ENCODE measurements at regions not wholly inside any gene's neighbourhood (a gene's known extent, or its start where the extent isn't known, plus 50 kb on each side); places are given as distances from the start of the nearest gene placed in this dataset.
"Not testable (repeated sequence)": the region's sequence is repeated elsewhere in the genome, so short reads cannot be mapped to it uniquely, and the experiment has no call there.

DNA sequence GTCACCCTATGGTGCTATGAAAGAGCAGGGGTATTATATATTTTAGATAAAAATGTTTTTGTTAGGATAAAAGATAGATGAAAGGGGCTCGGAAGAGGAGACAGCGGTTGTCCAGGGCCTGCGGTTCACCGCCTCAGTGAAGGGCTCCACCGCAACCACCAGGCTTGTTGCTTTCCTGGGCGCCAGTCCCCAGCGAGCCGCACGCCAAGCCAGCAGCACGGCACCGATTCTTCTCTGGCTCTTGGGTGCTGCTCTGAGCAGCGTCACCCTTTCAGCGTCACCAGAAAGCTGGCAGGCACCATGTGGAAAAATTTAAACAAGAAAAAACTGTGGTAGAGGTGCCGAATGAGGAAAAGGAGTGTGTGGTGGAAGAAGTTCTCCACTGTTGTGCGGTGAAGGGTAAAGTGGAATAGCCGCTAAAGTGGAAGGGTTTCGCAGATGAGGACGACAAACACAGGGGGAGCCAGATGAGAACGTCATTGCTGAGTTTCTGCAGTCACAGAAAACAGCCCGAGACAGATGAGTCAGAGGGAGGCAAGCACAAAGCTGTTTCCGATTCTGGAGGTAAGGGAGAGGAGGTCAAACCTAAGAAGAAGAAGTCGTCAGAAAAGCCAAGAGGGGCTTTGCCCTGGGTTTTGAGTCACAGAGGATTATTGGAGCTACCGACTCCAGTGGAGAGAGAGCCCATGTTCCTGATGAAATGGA, 569.2 kb downstream of the ZBBX start:
- DNase-seq: no peak

GRCh38 chr3:166809520-166809919, 570.6 kb downstream of the ZBBX start:
- no peak for DNase-seq

DNA sequence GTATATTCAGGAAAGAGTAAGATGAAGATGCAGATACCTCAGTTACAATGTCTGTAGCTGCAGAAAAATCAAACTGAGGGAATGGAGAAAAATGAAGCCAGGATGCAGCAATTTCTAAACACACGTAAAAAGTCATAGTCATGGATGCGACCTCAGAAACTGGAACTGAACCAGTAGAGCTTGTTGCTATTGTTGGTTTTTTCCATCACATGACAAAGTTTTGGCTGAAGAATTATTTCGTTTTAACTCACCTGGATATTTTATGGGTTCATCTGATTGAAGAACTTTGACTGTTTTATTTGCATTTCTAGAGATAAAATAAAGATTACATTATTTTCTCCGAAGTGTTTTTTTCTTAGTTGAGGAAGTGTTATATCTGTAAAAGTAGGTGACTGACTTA, 591.2 kb downstream of the ZBBX start:
- DNase-seq: no peak

DNA sequence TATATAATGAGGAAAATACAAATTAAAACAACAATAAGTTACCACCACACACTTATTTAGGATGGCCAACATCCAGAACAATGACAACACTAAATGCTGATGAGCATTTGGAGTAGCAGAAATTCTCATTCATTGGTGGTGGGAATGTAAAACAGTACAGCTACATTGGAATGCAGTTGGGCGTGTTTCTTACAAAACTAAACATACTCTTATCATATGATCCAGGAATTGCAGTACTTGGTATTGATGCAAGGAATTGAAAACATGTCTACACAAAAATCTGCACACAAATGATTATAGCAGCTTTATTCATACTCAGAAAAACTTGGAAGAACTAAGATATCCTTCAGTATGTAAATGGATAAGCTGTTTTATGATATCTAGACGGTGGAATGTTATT, 594.2 kb downstream of the ZBBX start:
- DNase-seq: no peak

DNA sequence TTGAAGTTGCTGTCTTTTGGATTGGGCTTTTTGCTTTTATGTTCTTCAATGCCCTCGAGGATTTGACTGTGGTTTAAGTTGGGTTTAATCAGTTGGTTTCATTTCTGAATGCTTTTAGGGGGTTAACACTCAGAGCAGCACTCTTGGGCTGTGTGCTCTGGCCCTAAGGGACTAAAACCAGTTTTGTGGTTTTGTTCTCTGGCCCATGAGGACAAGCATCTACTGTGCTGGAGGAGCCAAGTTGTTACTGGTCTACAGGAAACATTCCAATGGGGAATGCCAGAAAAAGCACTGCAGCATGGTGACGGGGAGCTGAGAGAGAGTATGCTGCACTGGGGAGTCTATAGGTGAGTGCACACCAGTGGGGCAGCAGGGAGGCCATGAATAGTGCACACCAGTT, 596.9 kb downstream of the ZBBX start:
- DNase-seq: no peak

GRCh38 chr3:166764698-166765318, 615.3 kb downstream of the ZBBX start:
- DNase-seq: no peak

DNA sequence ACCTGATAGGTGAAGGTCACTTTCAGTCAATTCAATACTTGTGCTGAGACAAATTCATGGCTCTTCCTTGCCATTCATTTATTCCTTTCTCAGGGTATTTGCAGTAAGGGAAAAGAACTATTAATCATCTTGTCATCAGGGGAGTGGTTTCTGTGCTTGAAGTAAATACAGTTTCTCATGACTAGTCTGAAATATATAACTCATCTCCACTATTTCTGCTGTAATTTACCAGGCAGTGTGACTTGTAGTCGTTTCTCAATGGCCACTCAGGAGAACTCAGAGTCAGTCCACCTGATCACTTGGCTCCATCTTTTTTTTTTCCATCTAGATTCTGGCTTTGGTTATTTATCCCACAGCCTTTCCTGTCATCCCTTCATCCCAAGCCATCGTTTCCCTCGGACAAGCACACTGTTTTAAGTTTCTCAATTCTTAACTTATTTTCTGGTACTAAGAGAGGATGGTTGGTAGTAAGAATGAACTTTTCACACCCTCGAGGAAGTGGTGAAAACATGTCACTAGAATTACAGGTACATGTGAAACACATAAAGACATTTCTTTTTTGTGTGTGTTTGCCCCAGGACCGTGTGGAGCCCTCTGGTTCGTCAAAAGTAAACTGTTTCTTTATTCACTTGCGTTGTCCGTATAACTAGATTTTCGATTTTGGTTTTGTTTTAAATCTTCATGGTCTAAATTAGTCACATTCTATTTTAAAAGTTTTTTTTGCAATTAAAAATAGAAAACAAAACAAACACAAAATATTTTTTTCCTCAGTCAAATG, 620.2 kb downstream of the ZBBX start:
- DNase-seq: no peak

DNA sequence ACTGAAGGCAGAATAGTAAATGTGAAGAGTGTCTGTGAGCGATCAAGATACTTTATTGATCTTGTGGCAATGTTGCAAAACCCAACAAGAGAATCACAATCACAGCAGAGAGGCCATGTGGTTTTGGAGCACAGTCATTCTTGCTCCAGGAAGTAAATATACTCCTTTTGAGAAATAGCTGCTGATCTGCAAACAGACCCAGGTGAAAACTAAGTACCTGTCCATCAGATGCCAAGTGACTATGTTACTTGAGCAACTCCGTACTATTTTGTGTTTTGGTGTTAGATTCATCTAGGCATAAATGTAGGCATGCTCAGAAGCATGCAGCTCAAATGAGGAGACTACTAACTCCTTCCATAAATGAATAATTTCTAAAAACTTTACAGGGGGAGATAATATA, 627.9 kb downstream of the ZBBX start:
- no peak for DNase-seq

DNA sequence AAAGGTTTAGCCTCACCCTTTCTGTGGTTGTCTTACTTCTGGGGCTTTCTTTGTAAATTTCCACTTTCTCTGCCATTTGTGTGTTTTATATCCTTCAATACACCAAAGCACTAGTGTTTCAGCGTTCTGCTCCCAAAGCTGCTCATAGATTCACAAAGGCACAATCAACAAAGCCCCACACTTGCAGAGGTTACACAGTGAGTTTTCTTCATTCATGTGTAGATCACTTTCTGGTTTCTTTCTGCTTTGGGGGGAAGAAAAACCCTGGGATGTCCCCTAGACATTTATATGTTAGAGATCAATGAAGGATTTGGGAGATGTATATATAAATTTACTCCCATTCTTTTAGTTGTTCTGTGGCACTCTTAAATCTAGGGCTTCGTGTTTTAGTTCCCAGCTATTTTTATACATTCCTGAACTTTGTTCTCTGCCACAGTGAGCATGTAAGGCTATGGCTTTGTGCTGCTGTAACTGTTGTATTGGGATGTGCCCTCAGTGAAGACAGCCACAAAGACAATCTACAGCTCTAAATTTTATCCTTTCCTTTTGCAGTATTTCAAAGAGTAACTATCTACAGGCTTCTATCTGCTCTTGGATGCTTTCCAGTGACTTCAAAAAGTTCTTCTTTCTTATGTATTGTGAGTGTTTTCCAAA, 636.5 kb downstream of the ZBBX start:
- DNase-seq: no peak

DNA sequence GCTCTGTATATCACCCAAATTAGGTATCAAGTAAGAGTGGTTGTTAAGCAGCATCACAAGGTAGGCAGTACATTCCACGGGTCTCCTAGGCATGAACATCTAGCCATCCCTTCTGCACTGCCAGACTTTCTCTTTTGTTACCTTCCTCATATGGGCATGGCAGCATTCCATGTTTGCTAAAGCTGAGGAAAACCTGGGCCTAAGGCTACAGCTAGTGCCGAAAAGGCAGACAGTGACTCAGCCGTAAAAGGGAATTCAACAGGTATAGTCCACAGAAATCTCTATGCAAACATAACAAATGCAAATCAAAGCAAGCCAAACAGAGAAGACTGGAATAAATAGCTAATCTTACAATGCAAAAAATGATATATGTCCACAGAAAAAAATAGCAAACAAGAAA, 645.4 kb downstream of the ZBBX start:
- no peak for DNase-seq

- no peak for DNase-seq
These were observed 648.4 kb downstream of the ZBBX start for GRCh38 chr3:166731701-166732100.

- DNase-seq: no peak
These were observed 658.6 kb downstream of the ZBBX start for GRCh38 chr3:166721466-166721865.

DNA sequence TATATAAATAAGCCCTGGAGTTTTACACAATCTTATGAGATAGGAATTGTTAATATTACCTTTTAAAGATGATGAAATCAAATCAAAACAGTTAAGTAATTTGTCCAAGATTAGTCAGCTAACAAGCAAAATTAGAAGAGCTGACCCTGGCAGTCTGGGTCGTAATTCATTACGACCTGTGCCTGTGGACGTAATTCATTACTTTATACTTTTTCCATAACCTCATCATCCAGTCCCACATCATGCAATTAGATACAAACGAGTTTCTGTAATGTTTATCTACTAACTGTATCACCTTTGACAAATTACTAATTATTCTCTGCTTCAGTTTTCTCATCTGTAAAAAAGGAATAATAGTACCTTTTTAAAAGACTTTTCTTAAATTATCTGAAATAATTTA, 665.9 kb downstream of the ZBBX start:
- DNase-seq: no peak

DNA sequence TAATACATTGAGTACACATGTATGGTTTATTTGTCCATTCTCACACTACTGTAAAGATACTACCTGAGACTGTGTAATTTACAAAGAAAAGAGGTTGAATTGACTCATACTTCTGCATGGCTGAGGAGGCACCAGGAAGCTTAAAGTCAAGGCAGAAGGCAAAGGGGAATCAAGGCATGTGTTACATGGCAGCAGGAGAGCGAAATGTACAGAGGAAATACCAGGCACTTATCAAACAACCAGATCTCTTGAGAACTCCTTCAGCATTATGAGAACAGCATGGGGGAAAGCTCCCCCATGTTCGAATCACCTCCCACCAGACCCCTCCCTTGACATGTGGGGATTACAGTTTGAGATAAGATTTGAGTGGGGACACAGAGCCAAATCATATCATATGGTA, 666.3 kb downstream of the ZBBX start:
- no peak for DNase-seq

DNA sequence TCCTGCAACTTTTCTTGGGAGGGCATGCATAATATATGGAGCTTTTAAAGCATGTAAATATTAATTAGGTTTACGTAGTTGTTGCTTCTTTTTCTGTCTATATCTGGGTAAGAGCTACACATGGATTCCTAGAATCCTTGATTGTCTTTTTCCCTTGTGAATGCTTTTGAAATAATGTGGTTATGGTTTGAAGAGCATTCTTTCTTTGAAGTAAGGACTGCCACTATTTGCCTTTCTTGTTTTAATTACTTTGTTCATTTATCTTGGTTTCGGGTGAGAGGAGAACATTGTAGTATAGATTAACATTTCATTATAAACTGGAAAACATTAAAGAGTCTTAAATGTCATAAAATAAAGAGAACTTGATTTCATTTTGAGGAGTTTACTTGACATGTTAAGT, 674.0 kb downstream of the ZBBX start:
- no peak for DNase-seq

DNA sequence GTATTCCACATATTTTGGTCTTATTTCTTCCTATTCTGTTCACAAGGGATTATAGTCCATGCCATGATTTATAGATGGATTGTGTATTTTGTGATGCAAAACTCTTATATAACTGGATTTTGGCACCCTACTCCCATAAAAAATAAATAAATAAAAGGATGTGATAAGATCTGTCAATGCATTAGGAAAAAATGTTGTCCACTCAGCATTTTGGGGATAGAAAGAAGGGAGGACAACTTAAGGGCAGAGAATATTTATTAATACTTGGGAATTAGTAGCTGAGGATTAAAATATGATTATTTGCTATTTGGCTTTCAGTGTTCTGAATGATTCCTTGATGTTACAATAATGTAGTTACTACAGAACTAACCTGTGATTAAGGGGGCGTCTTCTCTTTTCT, 682.6 kb downstream of the ZBBX start:
- DNase-seq: no peak

DNA sequence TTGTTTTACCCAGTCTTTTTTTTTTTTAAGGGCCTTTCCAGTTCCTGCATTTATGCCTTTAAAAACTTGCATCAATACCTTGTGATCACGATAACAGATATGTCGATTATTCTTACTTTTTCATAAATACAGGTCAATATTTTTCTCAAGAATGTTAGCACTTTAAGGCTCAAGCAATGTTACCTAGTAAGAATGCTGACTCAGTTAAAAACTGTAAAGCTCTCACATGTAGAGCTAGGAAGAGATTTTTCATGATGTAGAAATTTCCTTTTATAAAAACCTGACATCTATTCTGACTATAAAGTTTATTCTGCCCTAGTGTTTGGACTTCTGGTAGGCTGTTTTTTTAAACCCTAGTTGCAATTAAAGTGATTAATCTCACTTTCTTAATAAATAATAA, 684.0 kb downstream of the ZBBX start:
- no peak for DNase-seq

GRCh38 chr3:166688665-166689064, 691.4 kb downstream of the ZBBX start:
- DNase-seq: no peak

- DNase-seq: no peak
These were observed 694.9 kb downstream of the ZBBX start for GRCh38 chr3:166685246-166685645.

GRCh38 chr3:166684077-166684476, 696.0 kb downstream of the ZBBX start:
- DNase-seq: not testable (repeated sequence)

DNA sequence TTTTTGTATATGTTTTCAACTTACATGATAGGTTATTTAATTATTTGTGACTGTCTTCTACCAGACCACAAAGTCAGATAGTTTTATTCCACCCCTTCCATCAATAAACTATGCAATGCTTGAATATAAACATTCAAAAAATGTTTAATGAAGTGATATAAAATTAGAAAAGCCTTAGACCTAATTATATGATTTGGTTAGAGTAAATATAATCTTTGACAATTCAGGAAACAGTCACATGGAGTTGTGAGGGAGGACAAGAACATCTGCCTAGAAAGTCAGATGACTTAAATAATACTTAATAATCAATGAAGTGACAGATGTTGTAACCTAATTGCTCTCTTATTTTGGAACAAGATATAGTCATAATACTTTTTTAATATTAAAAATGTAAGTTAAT, 710.3 kb downstream of the ZBBX start:
- DNase-seq: no peak

DNA sequence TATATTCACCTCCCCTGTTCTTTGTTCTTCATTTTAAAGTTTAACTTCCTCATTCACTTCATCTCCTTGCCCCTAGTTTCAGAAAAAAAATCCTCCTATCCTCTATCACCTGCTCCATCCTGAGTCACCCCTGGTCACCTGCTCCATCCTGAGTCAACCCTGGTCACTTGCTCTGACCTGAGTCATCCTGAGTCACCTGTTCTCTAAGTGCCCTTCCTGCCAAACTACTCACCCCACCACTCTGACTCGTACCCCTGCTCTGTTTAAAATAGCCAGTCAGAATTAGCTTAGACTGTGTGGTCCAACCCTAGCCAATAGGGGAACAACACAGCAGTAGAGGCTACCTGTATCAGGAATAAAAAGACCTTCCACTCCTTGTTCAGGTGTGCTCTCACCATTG, 716.9 kb downstream of the ZBBX start:
- no peak for DNase-seq

DNA sequence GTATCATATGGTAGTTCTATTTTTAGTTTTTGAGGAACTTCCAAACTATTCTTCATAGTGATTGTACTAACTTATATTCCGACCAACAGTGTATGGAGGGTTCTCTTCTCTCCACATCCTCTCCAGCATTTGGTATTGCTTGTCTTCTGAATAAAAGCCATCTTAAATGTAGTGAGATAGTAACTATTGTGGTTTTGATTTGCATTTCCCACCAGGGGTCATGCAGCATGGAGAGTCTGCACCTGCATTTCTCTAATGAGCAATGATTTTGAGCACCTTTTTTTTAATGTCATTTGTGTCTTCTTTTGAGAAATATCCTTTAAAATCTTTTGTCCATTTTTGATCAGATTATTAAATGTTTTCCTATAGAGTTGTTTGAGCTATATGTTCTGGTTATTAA, 718.5 kb downstream of the ZBBX start:
- DNase-seq: no peak

GRCh38 chr3:166660962-166661361, 719.1 kb downstream of the ZBBX start:
- no peak for DNase-seq
